HL-60/S4 (cell line): ENCODE measurements at regions not wholly inside any gene's neighbourhood (a gene's known extent, or its start where the extent isn't known, plus 50 kb on each side); places are given as distances from the start of the nearest gene placed in this dataset.

Experiments
- in situ Hi-C: fragments of 300-500 bp; cut with MboI; formaldehyde crosslinking; loops from 2 replicates; pipeline ENCODE4 v1.14.3; 2022; ENCODE audit warnings: low sequenced_read_pairs

GRCh38 chr18:67300498-67300897, 216.0 kb downstream of the DSEL start:
- in situ Hi-C loops, result no loop called here

- in situ Hi-C loops, result no loop called here
These were observed 223.7 kb downstream of the DSEL start for GRCh38 chr18:67292814-67293213.

- in situ Hi-C loops, result no loop called here
These were observed 226.1 kb downstream of the DSEL start for GRCh38 chr18:67290421-67290820.

GRCh38 chr18:67285583-67285982, 230.9 kb downstream of the DSEL start:
- in situ Hi-C loops, result no loop called here

- in situ Hi-C loops, result no loop called here
These were observed 233.7 kb downstream of the DSEL start for GRCh38 chr18:67282796-67283195.

- in situ Hi-C loops, result no loop called here
These were observed 234.8 kb downstream of the DSEL start for GRCh38 chr18:67281746-67282145.

- in situ Hi-C loops, result no loop called here
These were observed 235.9 kb downstream of the DSEL start for GRCh38 chr18:67280486-67281242.

GRCh38 chr18:67279988-67280387, 236.5 kb downstream of the DSEL start:
- in situ Hi-C loops, result no loop called here

GRCh38 chr18:67278984-67279383, 237.5 kb downstream of the DSEL start:
- in situ Hi-C loops, result no loop called here

GRCh38 chr18:67276638-67277037, 239.9 kb downstream of the DSEL start:
- in situ Hi-C loops, result no loop called here

- in situ Hi-C loops, result no loop called here
These were observed 243.2 kb downstream of the DSEL start for GRCh38 chr18:67273288-67273687.

- in situ Hi-C loops, result no loop called here
These were observed 247.3 kb downstream of the DSEL start for GRCh38 chr18:67269206-67269605.

GRCh38 chr18:67268530-67268929, 248.0 kb downstream of the DSEL start:
- in situ Hi-C loops, result no loop called here

- in situ Hi-C loops, result no loop called here
These were observed 250.0 kb downstream of the DSEL start for GRCh38 chr18:67266246-67267237.

GRCh38 chr18:67265464-67266245, 250.9 kb downstream of the DSEL start:
- in situ Hi-C loops, result no loop called here

GRCh38 chr18:67261931-67262552, 254.5 kb downstream of the DSEL start:
- in situ Hi-C loops, result no loop called here

- in situ Hi-C loops, result no loop called here
These were observed 255.7 kb downstream of the DSEL start for GRCh38 chr18:67260841-67261240.

- in situ Hi-C loops, result no loop called here
These were observed 265.6 kb downstream of the DSEL start for GRCh38 chr18:67250776-67251424.

- in situ Hi-C loops, result no loop called here
These were observed 272.5 kb downstream of the DSEL start for GRCh38 chr18:67243799-67244587.
